ENCODE measurements at regions not wholly inside any gene's neighbourhood (a gene's known extent, or its start where the extent isn't known, plus 50 kb on each side); places are given as distances from the start of the nearest gene placed in this dataset.

DNA sequence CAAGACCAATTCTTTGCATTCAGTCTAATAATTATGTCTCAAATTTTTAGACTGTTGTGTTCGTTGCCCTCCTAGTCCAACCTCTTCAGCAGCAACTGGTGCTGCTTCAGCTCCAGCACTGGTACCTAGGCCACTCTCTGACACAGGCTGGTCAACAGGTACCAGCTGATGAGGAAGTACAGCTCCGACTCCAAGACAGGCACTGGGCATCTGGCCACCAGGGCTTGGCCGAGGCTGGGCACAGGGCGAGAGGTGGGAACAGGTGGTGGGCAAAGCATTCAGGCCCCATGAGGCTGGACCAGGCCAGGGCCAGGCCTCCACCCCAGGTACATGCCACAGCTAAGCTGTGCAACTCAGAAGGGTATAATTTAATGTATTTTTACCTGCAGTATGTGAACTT, 151.5 kb upstream of the AGR3 start:
- no peak overlapping the region for H3K4me2 ChIP-seq
- ATAC-seq (no peak), FAIRE-seq (no peak), DNase-seq (ENCODE audit: low read depth in 1 of 2, low spot score in 1 of 2) (no peak)
- TF ChIP-seq BHLHE40 (IDR thresholded peaks at IDR 0.05; ENCODE audit: low read depth, low read length) (no peak), RFX5 (IDR thresholded peaks at IDR 0.05) (no peak), EHF (CRISPR knock-in tag; IDR thresholded peaks at IDR 0.05) (no peak), TFCP2L1 (CRISPR knock-in tag; IDR thresholded peaks at IDR 0.05) (no peak), PHF8 (IDR thresholded peaks at IDR 0.05; ENCODE audit: borderline replicate concordance, low read depth) (no peak), ZFP36 (IDR thresholded peaks at IDR 0.05; ENCODE audit: borderline replicate concordance, partially characterized antibody) (no peak), RAD21 (conservative IDR thresholded peaks at IDR 0.05 in 1 of 2, IDR thresholded peaks at IDR 0.05 in 1 of 2) (no peak), HOXB13 (CRISPR knock-in tag; IDR thresholded peaks at IDR 0.05; ENCODE audit: low read depth) (no peak), MYC (IDR thresholded peaks at IDR 0.05; ENCODE audit: borderline replicate concordance, low read length) (no peak), MAZ (IDR thresholded peaks at IDR 0.05; ENCODE audit: borderline replicate concordance, low read depth, low read length) (no peak), EHMT2 (IDR thresholded peaks at IDR 0.05; ENCODE audit: low read depth) (no peak), ZC3H11A (IDR thresholded peaks at IDR 0.05) (no peak), ZSCAN20 (CRISPR knock-in tag; IDR thresholded peaks at IDR 0.05) (no peak), JUNB (IDR thresholded peaks at IDR 0.05) (no peak), SREBF2 (IDR thresholded peaks at IDR 0.05) (no peak), HOXB5 (CRISPR knock-in tag; IDR thresholded peaks at IDR 0.05) (no peak)
- TF ChIP-seq, protein P1, sequence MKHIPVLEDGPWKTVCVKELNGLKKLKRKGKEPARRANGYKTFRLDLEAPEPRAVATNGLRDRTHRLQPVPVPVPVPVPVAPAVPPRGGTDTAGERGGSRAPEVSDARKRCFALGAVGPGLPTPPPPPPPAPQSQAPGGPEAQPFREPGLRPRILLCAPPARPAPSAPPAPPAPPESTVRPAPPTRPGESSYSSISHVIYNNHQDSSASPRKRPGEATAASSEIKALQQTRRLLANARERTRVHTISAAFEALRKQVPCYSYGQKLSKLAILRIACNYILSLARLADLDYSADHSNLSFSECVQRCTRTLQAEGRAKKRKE (CRISPR knock-in tag; IDR thresholded peaks at IDR 0.05; ENCODE audit: low read depth), result no peak
- TF ChIP-seq, protein P2, sequence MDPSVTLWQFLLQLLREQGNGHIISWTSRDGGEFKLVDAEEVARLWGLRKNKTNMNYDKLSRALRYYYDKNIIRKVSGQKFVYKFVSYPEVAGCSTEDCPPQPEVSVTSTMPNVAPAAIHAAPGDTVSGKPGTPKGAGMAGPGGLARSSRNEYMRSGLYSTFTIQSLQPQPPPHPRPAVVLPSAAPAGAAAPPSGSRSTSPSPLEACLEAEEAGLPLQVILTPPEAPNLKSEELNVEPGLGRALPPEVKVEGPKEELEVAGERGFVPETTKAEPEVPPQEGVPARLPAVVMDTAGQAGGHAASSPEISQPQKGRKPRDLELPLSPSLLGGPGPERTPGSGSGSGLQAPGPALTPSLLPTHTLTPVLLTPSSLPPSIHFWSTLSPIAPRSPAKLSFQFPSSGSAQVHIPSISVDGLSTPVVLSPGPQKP (IDR thresholded peaks at IDR 0.05; ENCODE audit: low read depth, low read length), result no peak
- TF ChIP-seq, protein P3, sequence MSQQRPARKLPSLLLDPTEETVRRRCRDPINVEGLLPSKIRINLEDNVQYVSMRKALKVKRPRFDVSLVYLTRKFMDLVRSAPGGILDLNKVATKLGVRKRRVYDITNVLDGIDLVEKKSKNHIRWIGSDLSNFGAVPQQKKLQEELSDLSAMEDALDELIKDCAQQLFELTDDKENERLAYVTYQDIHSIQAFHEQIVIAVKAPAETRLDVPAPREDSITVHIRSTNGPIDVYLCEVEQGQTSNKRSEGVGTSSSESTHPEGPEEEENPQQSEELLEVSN (IDR thresholded peaks at IDR 0.05; ENCODE audit: borderline replicate concordance, low read depth), result no peak
- TF ChIP-seq, protein P4, sequence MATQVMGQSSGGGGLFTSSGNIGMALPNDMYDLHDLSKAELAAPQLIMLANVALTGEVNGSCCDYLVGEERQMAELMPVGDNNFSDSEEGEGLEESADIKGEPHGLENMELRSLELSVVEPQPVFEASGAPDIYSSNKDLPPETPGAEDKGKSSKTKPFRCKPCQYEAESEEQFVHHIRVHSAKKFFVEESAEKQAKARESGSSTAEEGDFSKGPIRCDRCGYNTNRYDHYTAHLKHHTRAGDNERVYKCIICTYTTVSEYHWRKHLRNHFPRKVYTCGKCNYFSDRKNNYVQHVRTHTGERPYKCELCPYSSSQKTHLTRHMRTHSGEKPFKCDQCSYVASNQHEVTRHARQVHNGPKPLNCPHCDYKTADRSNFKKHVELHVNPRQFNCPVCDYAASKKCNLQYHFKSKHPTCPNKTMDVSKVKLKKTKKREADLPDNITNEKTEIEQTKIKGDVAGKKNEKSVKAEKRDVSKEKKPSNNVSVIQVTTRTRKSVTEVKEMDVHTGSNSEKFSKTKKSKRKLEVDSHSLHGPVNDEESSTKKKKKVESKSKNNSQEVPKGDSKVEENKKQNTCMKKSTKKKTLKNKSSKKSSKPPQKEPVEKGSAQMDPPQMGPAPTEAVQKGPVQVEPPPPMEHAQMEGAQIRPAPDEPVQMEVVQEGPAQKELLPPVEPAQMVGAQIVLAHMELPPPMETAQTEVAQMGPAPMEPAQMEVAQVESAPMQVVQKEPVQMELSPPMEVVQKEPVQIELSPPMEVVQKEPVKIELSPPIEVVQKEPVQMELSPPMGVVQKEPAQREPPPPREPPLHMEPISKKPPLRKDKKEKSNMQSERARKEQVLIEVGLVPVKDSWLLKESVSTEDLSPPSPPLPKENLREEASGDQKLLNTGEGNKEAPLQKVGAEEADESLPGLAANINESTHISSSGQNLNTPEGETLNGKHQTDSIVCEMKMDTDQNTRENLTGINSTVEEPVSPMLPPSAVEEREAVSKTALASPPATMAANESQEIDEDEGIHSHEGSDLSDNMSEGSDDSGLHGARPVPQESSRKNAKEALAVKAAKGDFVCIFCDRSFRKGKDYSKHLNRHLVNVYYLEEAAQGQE (IDR thresholded peaks at IDR 0.05), result no peak
- no peak overlapping the region for H3K4me3 ChIP-seq
- 96% methylated on average over 4 of the region's 4 CpGs for WGBS (ENCODE audit: missing lambda C conversion rate)
- CTCF ChIA-PET, result interaction anchor here (0.9 to 1.1 kb wide), 2 partner anchors 29 to 613 kb away, joined by 3 to 4 read pairs; no protein-coding TSS in a partner anchor
- H3K9me3 ChIP-seq, result no peaks in the 10 kb centered on the region
- POLR2A ChIA-PET, result no interaction called here
- no peaks in the 10 kb centered on the region for H3K4me1 ChIP-seq
- no peak overlapping the region for H3K27ac ChIP-seq

DNA sequence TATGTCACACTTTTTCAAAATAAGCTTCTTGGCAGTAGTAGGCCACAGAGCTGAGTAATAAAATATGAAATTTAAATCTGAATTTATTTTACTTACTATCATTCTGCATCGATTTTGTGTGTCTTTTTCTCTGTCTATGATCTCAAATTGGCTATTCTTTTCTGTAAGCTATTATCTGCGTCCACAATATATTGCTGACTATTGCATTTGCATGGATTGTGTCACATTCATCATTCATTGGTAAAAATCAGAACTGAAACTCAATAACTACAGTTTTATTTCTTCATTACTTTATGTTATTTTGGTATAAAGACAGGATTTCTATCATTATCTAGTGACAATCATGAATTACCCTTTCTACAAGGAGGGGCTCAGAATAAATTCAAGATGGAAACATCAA, 154.8 kb upstream of the AGR3 start:
- FAIRE-seq, result no peak

More for the DNA sequence above, 154.8 kb upstream of the AGR3 start:
- H3K9me3 ChIP-seq, result no peaks in the 10 kb centered on the region
- H3K27ac ChIP-seq, result no peak overlapping the region
- H3K4me3 ChIP-seq, result no peak overlapping the region
- peaks cover 6% of the 10 kb centered on the region for H3K4me1 ChIP-seq
- DNase-seq (ENCODE audit: low read depth in 1 of 2, low spot score in 1 of 2) (no peak), ATAC-seq (no peak)
- ChIA-PET POLR2A (no interaction called here), CTCF (no interaction called here)
- whole genome bisulfite sequencing (ENCODE audit: missing lambda C conversion rate), result 71% methylated on average over 2 of the region's 2 CpGs
- no peak overlapping the region for H3K4me2 ChIP-seq
- TF ChIP-seq HEYL (CRISPR knock-in tag; IDR thresholded peaks at IDR 0.05), result no peak
- TF ChIP-seq CHD2 (IDR thresholded peaks at IDR 0.05; ENCODE audit: low read length, partially characterized antibody), result no peak
- no peak for TF ChIP-seq BHLHE40 (IDR thresholded peaks at IDR 0.05; ENCODE audit: low read depth, low read length)
- TF ChIP-seq HOXB5 (CRISPR knock-in tag; IDR thresholded peaks at IDR 0.05), result no peak
- peak; percentile 79 for TF ChIP-seq MAFK (IDR thresholded peaks at IDR 0.05; ENCODE audit: partially characterized antibody)
- TF ChIP-seq NR3C1 (IDR thresholded peaks at IDR 0.05), result no peak
- no peak for TF ChIP-seq MAZ (IDR thresholded peaks at IDR 0.05; ENCODE audit: borderline replicate concordance, low read depth, low read length)
